Mucosa of stomach (tissue), 1 donor: ENCODE measurements at regions not wholly inside any gene's neighbourhood (a gene's known extent, or its start where the extent isn't known, plus 50 kb on each side); places are given as distances from the start of the nearest gene placed in this dataset.

ENCODE experiments used
- H3K27me3 ChIP-seq: one replicate; pipeline ENCODE4 v1.7.0; 2013; ENCODE audit warnings: mild to moderate bottlenecking, low read length; ENCODE audit not compliant: control insufficient read depth, insufficient read depth
- H3K36me3 ChIP-seq: one replicate; pipeline ENCODE4 v1.7.0; 2013; ENCODE audit warnings: low read length; ENCODE audit not compliant: control insufficient read depth, insufficient read depth
- H3K4me1 ChIP-seq: one replicate; pipeline ENCODE4 v1.7.0; 2013; ENCODE audit warnings: mild to moderate bottlenecking, low read length; ENCODE audit not compliant: control insufficient read depth, insufficient read depth
- H3K4me3 ChIP-seq: one replicate; pipeline ENCODE4 v1.7.0; 2013; ENCODE audit warnings: low read length
- H3K9ac ChIP-seq: one replicate; pipeline ENCODE4 v1.7.0; 2013; ENCODE audit warnings: mild to moderate bottlenecking, low read length, moderate library complexity
- H3K9me3 ChIP-seq: one replicate; pipeline ENCODE4 v1.7.0; 2013; ENCODE audit warnings: mild to moderate bottlenecking, low read length, moderate library complexity; ENCODE audit not compliant: control insufficient read depth
- donor health status: Pancreatic carcinoma.

DNA sequence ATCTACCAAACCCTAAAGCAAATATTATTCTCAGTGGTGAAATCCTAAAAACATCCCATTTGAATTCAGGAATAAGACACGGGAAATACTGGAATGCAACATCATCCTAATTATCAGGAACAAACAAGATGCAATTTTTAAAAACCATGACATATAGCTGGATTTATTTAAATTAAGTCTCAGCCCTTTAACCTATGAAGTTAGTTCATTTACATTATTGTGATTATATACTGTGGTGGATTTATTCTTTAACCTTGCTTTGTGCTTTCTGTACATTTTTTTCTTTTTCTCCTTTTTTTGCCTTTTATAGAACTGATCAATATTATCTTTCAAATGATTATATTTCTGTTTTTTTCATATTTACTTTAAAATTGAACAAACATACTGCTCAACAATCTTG lies 59.8 kb upstream of the ARMC2 start:
- Histone ChIP-seq H3K4me3 (no peak overlapping the region), H3K9me3 (no peaks in the 10 kb centered on the region)

DNA sequence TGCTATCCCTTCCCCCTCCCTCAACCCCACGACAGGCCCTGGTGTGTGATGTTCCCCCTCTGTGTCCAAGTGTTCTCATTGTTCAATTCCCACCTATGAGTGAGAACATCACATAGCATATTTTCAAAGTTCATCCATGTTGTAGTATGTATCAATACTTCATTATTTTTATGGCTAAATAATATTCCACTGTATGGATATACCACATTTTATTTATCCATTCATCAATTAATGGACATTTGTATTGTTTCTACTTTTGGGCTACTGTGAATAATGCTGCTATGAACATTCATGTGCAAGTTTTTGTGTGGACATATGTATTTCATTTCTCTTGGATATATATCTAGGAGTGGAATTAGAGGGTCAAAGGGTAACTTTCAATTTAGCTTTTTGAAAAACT lies 58.7 kb upstream of the ARMC2 start:
- Histone ChIP-seq H3K4me1 (no peaks in the 10 kb centered on the region), H3K4me3 (no peak overlapping the region), H3K36me3 (no peaks in the 10 kb centered on the region), H3K9me3 (no peaks in the 10 kb centered on the region), H3K9ac (no peak overlapping the region), H3K27me3 (no peaks in the 10 kb centered on the region)

More for the DNA sequence above, 59.8 kb upstream of the ARMC2 start:
- Histone ChIP-seq H3K36me3 (no peaks in the 10 kb centered on the region), H3K27me3 (no peaks in the 10 kb centered on the region), H3K9ac (no peak overlapping the region), H3K4me1 (no peaks in the 10 kb centered on the region)

DNA sequence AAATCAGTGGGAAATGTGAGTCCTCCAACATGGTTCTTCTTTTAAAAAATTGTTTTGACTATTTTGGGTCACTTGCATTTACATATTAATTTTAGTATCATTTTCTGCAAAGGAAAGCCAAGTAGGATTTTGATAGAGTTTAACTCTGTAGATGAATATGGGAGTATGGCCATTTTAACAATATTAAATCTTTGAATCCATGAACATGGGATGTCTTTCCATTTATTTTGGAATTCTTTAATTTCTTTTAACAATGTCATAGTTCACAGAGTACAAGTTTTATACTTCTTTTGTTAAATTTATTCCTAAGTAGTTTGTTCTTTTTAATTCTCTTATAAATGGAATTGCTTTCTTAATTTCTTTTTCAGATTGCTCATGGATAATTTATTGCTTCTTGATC lies 56.5 kb upstream of the ARMC2 start:
- Histone ChIP-seq H3K36me3 (no peaks in the 10 kb centered on the region), H3K4me1 (peaks cover 17% of the 10 kb centered on the region), H3K4me3 (no peak overlapping the region), H3K9ac (no peak overlapping the region), H3K27me3 (no peaks in the 10 kb centered on the region), H3K9me3 (no peaks in the 10 kb centered on the region)

DNA sequence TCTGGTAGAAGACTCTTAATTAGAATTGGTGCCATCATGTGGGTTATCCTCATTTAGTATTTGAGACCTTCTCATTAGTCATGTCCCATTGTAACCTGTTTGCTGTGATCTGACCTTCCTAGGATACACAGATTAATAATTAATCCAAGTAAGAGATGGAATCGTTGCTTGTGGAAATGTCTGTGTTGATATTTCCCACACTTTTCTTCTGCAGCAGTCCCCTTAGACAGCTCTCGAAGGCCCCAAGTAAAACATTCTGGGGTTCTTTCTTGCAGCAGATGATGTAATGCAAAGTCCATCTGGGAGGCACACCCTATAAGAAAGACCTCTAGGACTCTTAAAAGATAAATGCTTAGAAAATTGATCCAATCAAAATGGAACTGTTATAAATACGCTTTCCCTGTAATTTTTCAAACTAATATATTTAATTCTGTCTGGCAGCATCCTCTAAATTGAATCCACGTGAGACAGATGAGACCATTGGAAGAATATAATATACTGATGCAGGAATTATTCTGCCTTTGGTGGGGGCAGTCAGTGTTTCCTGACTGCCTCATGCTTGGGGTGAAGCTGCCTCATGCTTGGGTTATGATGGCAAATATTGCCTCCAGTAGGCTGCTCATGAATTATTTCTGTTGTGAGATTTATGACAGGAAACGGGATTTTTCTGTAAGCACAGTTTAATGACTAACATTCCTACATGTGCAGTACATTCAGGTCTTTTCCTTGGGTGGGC lies 54.5 kb upstream of the ARMC2 start:
- Histone ChIP-seq H3K9me3 (no peaks in the 10 kb centered on the region), H3K4me3 (no peak overlapping the region), H3K4me1 (peaks cover 36% of the 10 kb centered on the region), H3K9ac (no peak overlapping the region), H3K36me3 (no peaks in the 10 kb centered on the region), H3K27me3 (no peaks in the 10 kb centered on the region)

DNA sequence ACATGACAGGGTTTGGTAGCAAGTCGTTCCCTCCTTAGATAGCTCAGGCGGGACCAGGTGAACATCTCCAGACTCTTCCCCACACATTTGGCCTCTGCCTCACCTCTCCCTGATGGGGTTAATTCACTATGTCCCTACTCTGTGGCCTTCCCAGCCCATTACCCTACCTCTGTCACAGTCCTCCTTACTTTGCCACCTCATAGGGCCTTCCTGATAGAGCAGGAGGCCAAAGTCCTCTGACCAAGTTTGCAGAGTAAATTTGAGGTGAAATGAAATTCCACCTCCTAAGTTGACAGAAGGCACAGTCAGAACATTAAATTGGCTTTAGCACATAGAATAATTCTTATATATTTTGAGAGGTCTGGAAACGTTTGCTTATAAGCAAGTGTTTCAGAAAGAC lies 53.1 kb upstream of the ARMC2 start:
- Histone ChIP-seq H3K4me3 (no peak overlapping the region), H3K27me3 (no peaks in the 10 kb centered on the region), H3K4me1 (peaks cover 40% of the 10 kb centered on the region), H3K36me3 (no peaks in the 10 kb centered on the region), H3K9ac (peak overlapping the region; percentile 37), H3K9me3 (no peaks in the 10 kb centered on the region)

GRCh38 chr6:108795814-108796213 lies 52.4 kb upstream of the ARMC2 start:
- no peaks in the 10 kb centered on the region for H3K27me3 ChIP-seq
- no peak overlapping the region for H3K9ac ChIP-seq
- no peaks in the 10 kb centered on the region for H3K36me3 ChIP-seq
- H3K4me3 ChIP-seq = no peak overlapping the region
- peaks cover 40% of the 10 kb centered on the region for H3K4me1 ChIP-seq
- no peaks in the 10 kb centered on the region for H3K9me3 ChIP-seq

GRCh38 chr6:108796875-108797274 lies 51.3 kb upstream of the ARMC2 start:
- Histone ChIP-seq H3K4me1 (peaks cover 40% of the 10 kb centered on the region), H3K27me3 (no peaks in the 10 kb centered on the region), H3K36me3 (no peaks in the 10 kb centered on the region), H3K9me3 (no peaks in the 10 kb centered on the region), H3K9ac (no peak overlapping the region), H3K4me3 (no peak overlapping the region)

- Histone ChIP-seq H3K4me1 (peaks cover 40% of the 10 kb centered on the region), H3K9ac (no peak overlapping the region), H3K9me3 (no peaks in the 10 kb centered on the region), H3K36me3 (no peaks in the 10 kb centered on the region), H3K4me3 (no peak overlapping the region), H3K27me3 (no peaks in the 10 kb centered on the region)
Observed at GRCh38 chr6:108797951-108798669, 50.1 kb upstream of the ARMC2 start.
